ENCODE measurements at regions not wholly inside any gene's neighbourhood (a gene's known extent, or its start where the extent isn't known, plus 50 kb on each side); places are given as distances from the start of the nearest gene placed in this dataset.

GRCh38 chr4:175561696-175562095, 250.4 kb downstream of the GPM6A start:
- Mint-ChIP-seq H3K4me3 (no peak overlapping the region), H3K36me3 (ENCODE audit: insufficient read depth) (no peaks in the 10 kb centered on the region), H3K27me3 (ENCODE audit: low read depth) (no peaks in the 10 kb centered on the region), H3K9me3 (peaks cover 6% of the 10 kb centered on the region), H3K4me1 (ENCODE audit: low read depth) (no peaks in the 10 kb centered on the region)
- no peak for ATAC-seq
- DNase-seq = no peak

GRCh38 chr4:175562111-175562510, 250.0 kb downstream of the GPM6A start:
- DNase-seq (no peak), ATAC-seq (no peak)
- Mint-ChIP-seq H3K4me3 (no peak overlapping the region), H3K27me3 (ENCODE audit: low read depth) (no peaks in the 10 kb centered on the region), H3K9me3 (peaks cover 3% of the 10 kb centered on the region), H3K4me1 (ENCODE audit: low read depth) (no peaks in the 10 kb centered on the region), H3K36me3 (ENCODE audit: insufficient read depth) (no peaks in the 10 kb centered on the region)

- Mint-ChIP-seq H3K9me3 (no peaks in the 10 kb centered on the region), H3K4me3 (no peak overlapping the region), H3K4me1 (ENCODE audit: low read depth) (no peaks in the 10 kb centered on the region), H3K27me3 (ENCODE audit: low read depth) (no peaks in the 10 kb centered on the region), H3K36me3 (ENCODE audit: insufficient read depth) (no peaks in the 10 kb centered on the region)
- ATAC-seq (no peak), DNase-seq (no peak)
Measured at GRCh38 chr4:175562542-175562941, 249.5 kb downstream of the GPM6A start.
